A549 (cell line): ENCODE measurements at regions not wholly inside any gene's neighbourhood (a gene's known extent, or its start where the extent isn't known, plus 50 kb on each side); places are given as distances from the start of the nearest gene placed in this dataset.

Experiments
- ATAC-seq, 2 experiments: fragments of 200-7000 bp in 1 of 2; fragments of >200 bp in 1 of 2; cut with Nextera tagmentation in 1 of 2; cut with Tn5 transposase in 1 of 2; 3 replicates each; pipeline versions ENCODE4 v1.8.0 to v1.9.1; 2018 to 2020; ENCODE audit warnings: mild to moderate bottlenecking in 1 of 2, moderate library complexity in 1 of 2
- CTCF ChIA-PET: fragments of 300-600 bp; sonication (Branson Sonifier 250); formaldehyde crosslinking; extraction: SDS; loops from one replicate; lab custom pipeline; 2021; ENCODE audit warnings: antibody characterized with exemption, inconsistent platforms; lab: Yijun Ruan, JAX
- POLR2A ChIA-PET: fragments of 350-600 bp; formaldehyde crosslinking; extraction: SDS; loops from one replicate; lab custom pipeline; 2021; ENCODE audit warnings: antibody characterized with exemption, inconsistent platforms; lab: Yijun Ruan, JAX
- DNase-seq, 2 experiments: peaks; one replicate each; pipeline versions ENCODE4 v3.0.0 to v3.0.0-alpha.2; 2011 to 2016; ENCODE audit warnings: low read depth in 1 of 2, low spot score in 1 of 2
- FAIRE-seq: peaks from 2 replicates; lab custom pipeline; 2011; peaks lifted over from hg19 to GRCh38; lab: Jason Lieb, UNC
- H3K27ac ChIP-seq, 2 experiments: fragments of >200 bp; sonication (Bioruptor Twin); formaldehyde crosslinking; 3 replicates each; pipeline ENCODE4 v1.5.1; 2016 to 2017
- H3K4me1 ChIP-seq: fragments of >200 bp; sonication (Bioruptor Twin); formaldehyde crosslinking; 3 replicates; pipeline ENCODE4 v1.6.1; 2016
- H3K4me2 ChIP-seq: fragments of >200 bp; sonication (Bioruptor Twin); formaldehyde crosslinking; 3 replicates; pipeline ENCODE4 v1.6.1; 2016
- H3K4me3 ChIP-seq: fragments of >200 bp; sonication (Bioruptor Twin); formaldehyde crosslinking; 3 replicates; pipeline ENCODE4 v1.5.1; 2016
- H3K9me3 ChIP-seq: fragments of >200 bp; sonication (Bioruptor Twin); formaldehyde crosslinking; 3 replicates; pipeline ENCODE4 v1.6.1; 2016
- BCL3 ChIP-seq: fragments of >200 bp; sonication (Bioruptor Twin); formaldehyde crosslinking; IDR thresholded peaks from 3 replicates; pipeline ENCODE4 v1.6.1; 2016
- BHLHE40 ChIP-seq: IDR thresholded peaks from 2 replicates; pipeline ENCODE4 v1.6.1; 2012; ENCODE audit warnings: low read depth, low read length, inconsistent platforms
- CBX2 ChIP-seq: fragments of 200-600 bp; sonication (generic); IDR thresholded peaks from 2 replicates; pipeline ENCODE4 v1.6.1; 2016; ENCODE audit warnings: low read depth, mild to moderate bottlenecking, borderline replicate concordance
- CBX8 ChIP-seq: fragments of 200-600 bp; sonication (generic); IDR thresholded peaks from 2 replicates; pipeline ENCODE4 v1.6.1; 2016
- CEBPB ChIP-seq, 2 experiments: fragments of >200 bp in 1 of 2; sonication (Bioruptor Twin) in 1 of 2; formaldehyde crosslinking in 1 of 2; IDR thresholded peaks; 2 replicates each; pipeline ENCODE4 v1.6.1; 2012 to 2016
- CHD2 ChIP-seq: fragments of 150-350 bp; IDR thresholded peaks from 2 replicates; pipeline ENCODE4 v1.6.1; 2014; ENCODE audit warnings: low read length; ENCODE audit not compliant: partially characterized antibody
- CHD4 ChIP-seq: fragments of 200-600 bp; sonication (generic); IDR thresholded peaks from 2 replicates; pipeline ENCODE4 v1.6.1; 2016; ENCODE audit warnings: antibody characterized with exemption, mild to moderate bottlenecking, borderline replicate concordance
- CTCF ChIP-seq: fragments of >200 bp; sonication (Bioruptor Twin); formaldehyde crosslinking; IDR thresholded peaks from 3 replicates; pipeline ENCODE4 v1.5.1; 2016
- EHF ChIP-seq: fragments of 250-450 bp; sonication (Bioruptor Pico); IDR thresholded peaks from 2 replicates; pipeline ENCODE4 v1.5.0; 2020; ENCODE audit warnings: mild to moderate bottlenecking
- ELK1 ChIP-seq: fragments of 150-350 bp; IDR thresholded peaks from 2 replicates; pipeline ENCODE4 v1.6.1; 2014; ENCODE audit warnings: low read depth, mild to moderate bottlenecking, low read length
- EP300 ChIP-seq, 2 experiments: fragments of >200 bp; sonication (Bioruptor Twin); formaldehyde crosslinking; IDR thresholded peaks; 2 replicates in 1 of 2; 3 replicates in 1 of 2; pipeline ENCODE4 v1.6.1; 2016 to 2017
- FOSB ChIP-seq: fragments of 250-450 bp; sonication (Bioruptor Pico); IDR thresholded peaks from 2 replicates; pipeline ENCODE4 v1.5.0; 2020; ENCODE audit warnings: mild to moderate bottlenecking, moderate library complexity
- HDAC2 ChIP-seq: fragments of 200-600 bp; sonication (generic); IDR thresholded peaks from 2 replicates; pipeline ENCODE4 v1.6.1; 2016
- HES2 ChIP-seq: fragments of >200 bp; sonication (Bioruptor Twin); formaldehyde crosslinking; IDR thresholded peaks from 2 replicates; pipeline ENCODE4 v1.6.1; 2016
- HOXB13 ChIP-seq: fragments of 250-450 bp; sonication (Bioruptor Pico); IDR thresholded peaks from 2 replicates; pipeline ENCODE4 v1.5.0; 2020; ENCODE audit warnings: low read depth, mild to moderate bottlenecking, moderate library complexity
- JUNB ChIP-seq: fragments of >200 bp; sonication (Bioruptor Twin); formaldehyde crosslinking; IDR thresholded peaks from 2 replicates; pipeline ENCODE4 v1.6.1; 2016
- KDM1A ChIP-seq: fragments of 200-600 bp; sonication (generic); IDR thresholded peaks from 2 replicates; pipeline ENCODE4 v1.6.1; 2016; ENCODE audit warnings: low read depth, mild to moderate bottlenecking
- KDM5A ChIP-seq: fragments of 200-600 bp; sonication (generic); IDR thresholded peaks from 2 replicates; pipeline ENCODE4 v1.6.1; 2016; ENCODE audit warnings: antibody characterized with exemption, mild to moderate bottlenecking
- MAX ChIP-seq: IDR thresholded peaks from 2 replicates; pipeline ENCODE4 v1.6.1; 2012
- MYC ChIP-seq: IDR thresholded peaks from 2 replicates; pipeline ENCODE4 v1.6.1; 2012; ENCODE audit warnings: mild to moderate bottlenecking, inconsistent platforms, low read length, improper control_type of control experiment, borderline replicate concordance
- NFE2L2 ChIP-seq: fragments of 150-350 bp; conservative IDR thresholded peaks from 2 replicates; pipeline ENCODE4 v1.6.1; 2014; ENCODE audit warnings: low read length
- POLR2AphosphoS2 ChIP-seq: conservative IDR thresholded peaks from 2 replicates; pipeline ENCODE4 v1.6.1; 2012; ENCODE audit warnings: low read length, improper control_type of control experiment, inconsistent platforms
- RAD21 ChIP-seq, 2 experiments: fragments of >200 bp in 1 of 2; sonication (Bioruptor Twin) in 1 of 2; formaldehyde crosslinking in 1 of 2; IDR thresholded peaks in 1 of 2; conservative IDR thresholded peaks in 1 of 2; 2 replicates in 1 of 2; 3 replicates in 1 of 2; pipeline ENCODE4 v1.6.1; 2012 to 2018; ENCODE audit warnings: inconsistent platforms in 1 of 2
- RNF2 ChIP-seq: fragments of 200-600 bp; sonication (generic); IDR thresholded peaks from 2 replicates; pipeline ENCODE4 v1.6.1; 2016; ENCODE audit warnings: low read depth, mild to moderate bottlenecking, antibody characterized with exemption, moderate library complexity, borderline replicate concordance
- SMC3 ChIP-seq: fragments of >200 bp; sonication (Bioruptor Twin); formaldehyde crosslinking; IDR thresholded peaks from 3 replicates; pipeline ENCODE4 v1.6.1; 2018; ENCODE audit warnings: inconsistent platforms
- TFCP2L1 ChIP-seq: fragments of 250-450 bp; sonication (Bioruptor Pico); IDR thresholded peaks from 2 replicates; pipeline ENCODE4 v1.5.0; 2021; ENCODE audit warnings: mild to moderate bottlenecking
- ZFP36 ChIP-seq: fragments of 450-650 bp; IDR thresholded peaks from 2 replicates; pipeline ENCODE4 v1.6.1; 2014; ENCODE audit warnings: borderline replicate concordance; ENCODE audit not compliant: partially characterized antibody
- ZNF302 ChIP-seq: fragments of 250-450 bp; sonication (Bioruptor Pico); IDR thresholded peaks from 2 replicates; pipeline ENCODE4 v1.9.0; 2021; ENCODE audit warnings: inconsistent platforms, mild to moderate bottlenecking, moderate library complexity
- WGBS: methylation state at CpG from one replicate; pipeline ENCODE4 v1.1.6; 2017; ENCODE audit errors: missing lambda C conversion rate; 5-methylcytosine and 5-hydroxymethylcytosine counted together

DNA sequence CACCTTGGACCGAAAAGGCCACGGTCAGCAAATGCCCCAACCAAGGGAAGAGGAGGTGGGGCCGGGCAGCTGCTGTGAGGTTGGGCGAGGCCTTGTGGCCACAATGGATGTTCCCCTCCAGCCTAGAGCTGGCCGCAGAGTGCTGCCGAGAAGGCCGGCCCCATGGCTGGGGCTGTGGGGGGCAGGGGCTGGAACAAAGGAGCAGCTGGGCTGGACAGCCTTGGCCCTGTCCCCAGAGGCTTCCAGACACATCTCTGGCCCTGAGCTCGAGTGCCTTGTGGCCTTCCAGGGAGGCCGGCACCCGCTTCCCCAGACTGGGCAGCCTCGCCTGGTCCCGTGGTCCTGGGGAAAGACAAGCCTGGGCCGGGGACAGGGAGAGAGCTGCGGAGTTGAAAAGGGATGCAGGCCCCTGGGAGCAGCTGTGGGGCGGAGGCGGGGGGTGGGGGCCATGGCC is 88.0 kb downstream of the PDGFA start:
- 82% methylated on average over 11 of the region's 16 CpGs for WGBS
- POLR2A ChIA-PET = no interaction called here
- TF ChIP-seq SMC3 = no peak
- TF ChIP-seq CHD4 = no peak
- no peak for TF ChIP-seq EHF (CRISPR knock-in tag)
- no peak for TF ChIP-seq MAX
- TF ChIP-seq HES2 = no peak
- no peak for TF ChIP-seq KDM1A
- no peak for TF ChIP-seq CEBPB (IDR thresholded peaks at IDR 0.05)
- TF ChIP-seq FOSB (CRISPR knock-in tag) = no peak
- TF ChIP-seq EP300 (IDR thresholded peaks at IDR 0.05) = no peak
- no peak for TF ChIP-seq HOXB13 (CRISPR knock-in tag)
- no peak for TF ChIP-seq RNF2
- no peak for TF ChIP-seq ZNF302 (CRISPR knock-in tag)
- no peak for TF ChIP-seq JUNB
- no peak for TF ChIP-seq KDM5A
- no peak for TF ChIP-seq MYC
- TF ChIP-seq ZFP36 = no peak
- no peak for TF ChIP-seq NFE2L2
- TF ChIP-seq HDAC2 = no peak

DNA sequence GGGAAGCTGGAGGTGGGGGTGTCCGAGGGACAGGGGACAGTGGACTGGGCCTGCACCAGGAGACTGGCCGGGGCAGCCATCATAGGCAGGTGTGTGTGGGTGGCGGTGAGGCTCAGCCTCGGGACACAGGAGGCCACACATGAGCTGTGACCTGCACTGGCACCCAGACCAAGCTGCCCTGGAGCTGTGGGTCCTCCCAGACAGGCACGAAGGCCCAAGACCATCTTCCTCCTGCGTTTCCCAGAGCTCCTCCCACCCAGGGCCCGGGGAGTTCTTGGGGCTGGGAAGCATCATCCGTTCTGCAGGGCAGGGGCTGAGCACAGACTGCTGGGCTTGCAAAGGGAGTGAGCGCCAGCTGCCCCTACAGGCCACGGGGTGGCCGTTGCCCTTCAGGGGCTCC is 87.4 kb downstream of the PDGFA start:
- H3K27ac ChIP-seq = peak overlapping the region in 1 of 2 experiments; percentile 40; a peak in 2 of 6 replicates
- H3K4me3 ChIP-seq = no peak overlapping the region
- TF ChIP-seq CHD4 (no peak), ELK1 (no peak), RAD21 (conservative IDR thresholded peaks at IDR 0.05 in 1 of 2, IDR thresholded peaks at IDR 0.05 in 1 of 2) (no peak), POLR2AphosphoS2 (no peak), BCL3 (no peak), KDM1A (no peak)
- DNase-seq = no peak
- no peak for FAIRE-seq
- CTCF ChIA-PET = interaction anchor here (1.2 to 1.4 kb wide), 2 partner anchors 9 to 17 kb away, joined by 3 read pairs; no protein-coding TSS in a partner anchor
- peaks cover 28% of the 10 kb centered on the region for H3K4me1 ChIP-seq
- H3K9me3 ChIP-seq = no peaks in the 10 kb centered on the region
- POLR2A ChIA-PET = no interaction called here
- WGBS = 86% methylated on average over 9 of the region's 11 CpGs
- no peak for ATAC-seq
- H3K4me2 ChIP-seq = no peak overlapping the region

More for the DNA sequence above, 88.0 kb downstream of the PDGFA start:
- Histone ChIP-seq H3K4me1 (peaks cover 23% of the 10 kb centered on the region), H3K9me3 (no peaks in the 10 kb centered on the region), H3K4me2 (no peak overlapping the region), H3K27ac (peak overlapping the region in 1 of 2 experiments; percentile 40; a peak in 2 of 6 replicates), H3K4me3 (no peak overlapping the region)
- no peak for FAIRE-seq
- no peak for ATAC-seq
- DNase-seq = no peak
- CTCF ChIA-PET = interaction anchor here (1.2 to 1.4 kb wide), 2 partner anchors 9 to 17 kb away, joined by 3 read pairs; no protein-coding TSS in a partner anchor

DNA sequence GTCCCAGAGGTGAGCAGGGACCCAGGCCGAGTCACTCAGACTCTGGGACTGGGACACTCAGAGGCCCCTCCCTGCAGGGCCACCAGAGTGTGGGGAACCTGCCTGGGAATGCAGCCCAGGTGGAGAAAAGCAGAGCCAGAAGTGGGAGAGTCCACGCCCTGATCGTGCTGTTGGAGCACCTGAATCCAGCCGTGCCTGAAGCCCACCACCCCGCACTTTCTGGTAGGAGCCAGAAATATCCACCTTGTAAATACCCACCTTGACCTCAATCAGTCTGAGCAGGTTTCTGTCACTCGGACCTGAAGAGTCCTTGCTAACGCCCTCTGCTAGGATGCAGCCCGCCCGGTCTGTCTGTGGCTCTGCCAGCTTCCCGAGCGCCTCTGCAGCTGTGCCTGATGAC is 86.7 kb downstream of the PDGFA start:
- H3K4me2 ChIP-seq = no peak overlapping the region
- no peak overlapping the region for H3K4me3 ChIP-seq
- ChIA-PET CTCF (interaction anchor here (0.6 to 1.4 kb wide), 3 partner anchors 10 to 18 kb away, joined by 3 read pairs; no protein-coding TSS in a partner anchor), POLR2A (no interaction called here)
- FAIRE-seq (no peak), DNase-seq (no peak), ATAC-seq (no peak)
- WGBS = 85% methylated on average over 9 of the region's 11 CpGs
- peak overlapping the region in 1 of 2 experiments; percentile 62; a peak in 2 of 6 replicates for H3K27ac ChIP-seq
- H3K9me3 ChIP-seq = no peaks in the 10 kb centered on the region
- peaks cover 28% of the 10 kb centered on the region for H3K4me1 ChIP-seq
- TF ChIP-seq BHLHE40 = no peak
- TF ChIP-seq ELK1 = no peak
- no peak for TF ChIP-seq CBX2
- TF ChIP-seq CBX8 = no peak
- no peak for TF ChIP-seq BCL3
- TF ChIP-seq FOSB (CRISPR knock-in tag) = no peak
- no peak for TF ChIP-seq ZFP36
- TF ChIP-seq CHD2 = no peak
- TF ChIP-seq CTCF = no peak
- TF ChIP-seq TFCP2L1 (CRISPR knock-in tag) = no peak
